Loucy (cell line): ENCODE measurements at regions not wholly inside any gene's neighbourhood (a gene's known extent, or its start where the extent isn't known, plus 50 kb on each side); places are given as distances from the start of the nearest gene placed in this dataset.

Experiments
- CTCF ChIP-seq: fragments of 200-600 bp; sonication (generic); conservative IDR thresholded peaks from 2 replicates; pipeline ENCODE4 v1.5.1; 2014; ENCODE audit warnings: mild to moderate bottlenecking, antibody characterized with exemption, low read length
- EZH2phosphoT487 ChIP-seq: fragments of 200-600 bp; IDR thresholded peaks from 2 replicates; pipeline ENCODE4 v1.6.1; 2018; ENCODE audit warnings: antibody characterized with exemption, mild to moderate bottlenecking, moderate library complexity, borderline replicate concordance

- TF ChIP-seq CTCF, result no peak
- no peak for TF ChIP-seq EZH2phosphoT487
These were observed 1010.9 kb upstream of the PHF14 start for GRCh38 chr7:9962742-9963141.
